Umbilical cord (tissue), 1 donor: ENCODE measurements at regions not wholly inside any gene's neighbourhood (a gene's known extent, or its start where the extent isn't known, plus 50 kb on each side); places are given as distances from the start of the nearest gene placed in this dataset.

Experiments
- DNase-seq: peaks from one replicate; pipeline ENCODE4 v3.0.0-alpha.2; 2015; ENCODE audit warnings: low spot score

DNA sequence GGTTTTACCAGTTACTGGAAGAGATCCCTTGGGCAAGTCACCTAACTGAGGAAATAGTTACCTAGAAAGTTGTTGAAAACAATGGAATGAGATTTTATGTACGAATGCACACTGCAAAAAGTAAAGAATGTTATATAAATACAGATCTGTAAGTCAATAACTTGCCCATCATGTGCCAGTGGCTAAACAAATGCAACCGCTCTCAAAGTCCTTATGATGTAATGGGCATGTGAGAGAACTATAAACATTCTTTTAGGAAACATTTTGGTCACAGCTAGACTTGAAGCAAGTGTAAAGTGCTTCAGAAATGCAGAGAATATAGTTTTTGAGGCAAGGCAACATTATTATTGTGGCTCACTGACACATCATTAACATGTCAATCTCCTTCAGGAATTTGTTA, 1044.5 kb downstream of the TUSC7 start:
- no peak for DNase-seq

DNA sequence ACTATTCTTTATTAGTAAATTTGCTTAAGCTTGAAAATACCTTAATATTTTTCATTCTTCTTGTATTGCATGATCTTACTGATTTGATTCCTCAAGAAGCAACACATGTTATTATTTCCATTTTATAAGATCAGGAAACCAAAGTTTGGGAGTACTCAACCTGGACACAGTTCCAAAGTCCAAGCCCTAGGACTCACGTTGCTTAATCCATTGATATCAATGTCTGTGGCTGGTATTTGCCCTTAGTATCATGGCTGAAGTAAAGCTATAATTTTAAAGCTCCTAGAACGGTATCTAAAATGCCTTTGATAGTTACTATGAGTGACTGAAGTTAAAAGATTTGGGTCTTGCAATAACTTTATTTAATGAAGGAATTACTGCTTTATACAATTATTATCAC, 1045.3 kb downstream of the TUSC7 start:
- DNase-seq, result no peak

DNA sequence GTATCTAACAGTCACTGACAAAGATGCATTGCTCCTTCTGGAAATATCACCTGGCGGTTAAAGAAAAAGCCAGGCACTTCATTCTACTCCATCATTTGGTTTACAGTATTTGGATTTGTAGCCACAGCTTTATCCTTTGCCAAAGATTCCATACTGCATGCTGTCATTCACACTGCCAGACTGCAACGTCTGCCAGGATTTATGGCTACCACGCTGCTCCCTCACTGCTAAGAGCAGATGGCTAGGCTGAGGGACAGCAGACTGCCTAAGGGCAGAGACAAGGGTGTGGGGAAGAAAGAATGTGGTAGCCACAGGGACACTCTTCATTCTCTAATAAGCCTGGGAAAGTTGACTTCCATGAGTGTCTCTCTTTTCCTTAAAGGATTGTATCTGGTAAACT, 1047.0 kb downstream of the TUSC7 start:
- DNase-seq, result no peak

DNA sequence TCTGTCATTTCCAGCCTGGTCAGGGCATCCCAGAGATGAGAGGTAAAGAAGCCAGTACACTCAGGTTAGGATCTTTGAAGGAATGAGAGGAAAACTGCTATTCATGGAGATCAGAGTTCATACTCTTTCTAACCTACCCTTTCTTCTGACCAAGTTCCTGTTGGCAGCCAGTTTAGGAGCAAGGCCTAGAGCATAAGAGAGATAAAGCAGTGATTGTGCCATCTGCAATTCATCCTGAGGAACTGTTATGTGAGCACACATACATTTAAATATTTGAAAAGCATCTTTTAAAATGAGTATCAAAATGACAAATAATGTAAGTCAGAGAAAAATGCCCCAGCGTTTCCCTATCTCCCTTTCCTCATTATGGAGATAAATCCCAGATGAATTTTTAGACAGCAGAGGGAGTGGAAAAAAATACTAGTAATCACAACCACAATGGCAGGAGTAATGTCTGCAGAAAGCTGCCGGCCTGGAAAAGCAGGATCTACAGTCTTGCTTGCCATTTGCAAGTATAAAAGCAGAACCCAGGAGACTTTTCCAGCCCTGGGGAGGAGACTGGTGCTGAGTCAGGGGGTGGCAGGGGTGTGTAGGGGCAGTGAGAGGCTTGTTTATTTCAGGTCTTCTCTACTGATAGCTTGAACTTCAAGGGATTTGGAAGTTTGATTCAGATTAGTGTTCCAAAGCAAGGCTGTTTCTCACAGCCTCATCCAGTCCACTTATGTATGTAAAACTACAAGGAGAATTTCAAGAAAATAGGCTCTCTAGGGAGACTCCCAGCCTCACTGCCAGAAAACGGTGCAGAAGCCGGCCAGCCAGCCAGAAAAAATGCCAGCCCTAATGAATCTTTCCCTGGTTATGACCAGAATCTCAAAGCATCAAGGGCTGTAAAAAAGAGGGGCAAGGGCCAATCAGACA, 1052.4 kb downstream of the TUSC7 start:
- peak; percentile 62 for DNase-seq

DNA sequence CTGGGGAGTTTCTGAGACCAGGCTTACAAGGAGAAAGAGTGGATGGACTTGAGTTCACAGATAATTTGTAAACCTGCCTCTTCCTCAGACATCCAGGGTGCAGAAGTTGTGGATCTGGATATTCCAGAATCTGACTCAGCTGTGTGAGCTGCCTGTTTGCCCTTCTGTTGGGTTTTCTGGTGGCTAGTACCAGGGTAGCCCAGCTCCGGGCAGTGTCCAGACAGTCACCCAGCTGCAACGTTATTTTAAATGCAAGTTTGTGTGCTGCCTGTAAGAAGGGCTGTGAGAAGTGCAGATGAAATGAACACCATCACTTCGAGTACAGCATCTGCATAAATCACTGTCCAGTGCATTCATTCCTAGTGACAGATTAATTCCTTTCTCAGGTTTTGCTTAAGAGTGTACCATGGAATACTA, 1053.0 kb downstream of the TUSC7 start:
- no peak for DNase-seq

GRCh38 chr3:117763561-117763960, 1054.0 kb downstream of the TUSC7 start:
- no peak for DNase-seq

DNA sequence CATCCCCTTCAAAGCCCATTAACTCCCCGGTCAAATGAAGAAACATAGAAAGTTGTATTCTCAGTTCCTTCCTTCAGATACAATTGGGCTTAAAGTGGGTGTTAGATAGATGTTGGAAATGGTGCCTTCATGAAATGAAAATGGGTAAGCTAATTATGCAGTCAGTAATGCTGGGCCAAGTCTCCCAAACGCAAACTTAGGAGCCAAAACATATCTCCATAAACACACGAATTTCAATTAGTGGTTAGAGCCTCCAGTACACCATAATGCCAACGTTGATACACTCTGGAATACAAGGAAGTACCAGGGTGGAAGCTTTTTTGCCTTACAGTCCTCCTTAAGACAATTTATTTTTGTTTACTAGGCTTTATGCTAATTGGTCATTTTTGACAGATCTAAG, 1059.0 kb downstream of the TUSC7 start:
- no peak for DNase-seq

DNA sequence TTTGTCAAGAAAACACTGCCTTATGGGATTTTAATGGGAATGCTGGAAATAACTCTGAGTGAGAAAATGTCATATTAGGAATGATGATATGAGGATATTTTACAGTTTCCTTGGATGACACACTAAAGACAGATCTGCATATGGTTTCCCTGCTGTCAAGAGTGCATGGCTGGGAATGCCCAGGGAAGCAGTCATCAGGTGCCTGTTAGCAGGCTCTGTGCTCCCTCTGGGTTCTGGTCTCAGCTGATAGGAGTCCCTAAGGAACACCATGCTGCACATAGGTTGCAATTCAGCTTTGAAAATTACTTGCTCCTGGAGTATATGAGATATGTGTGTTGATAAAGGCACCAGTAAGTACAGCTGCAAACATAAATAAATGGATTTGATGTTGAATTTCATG, 1064.6 kb downstream of the TUSC7 start:
- no peak for DNase-seq

- DNase-seq, result no peak
These were observed 1076.8 kb downstream of the TUSC7 start for GRCh38 chr3:117786349-117786748.

DNA sequence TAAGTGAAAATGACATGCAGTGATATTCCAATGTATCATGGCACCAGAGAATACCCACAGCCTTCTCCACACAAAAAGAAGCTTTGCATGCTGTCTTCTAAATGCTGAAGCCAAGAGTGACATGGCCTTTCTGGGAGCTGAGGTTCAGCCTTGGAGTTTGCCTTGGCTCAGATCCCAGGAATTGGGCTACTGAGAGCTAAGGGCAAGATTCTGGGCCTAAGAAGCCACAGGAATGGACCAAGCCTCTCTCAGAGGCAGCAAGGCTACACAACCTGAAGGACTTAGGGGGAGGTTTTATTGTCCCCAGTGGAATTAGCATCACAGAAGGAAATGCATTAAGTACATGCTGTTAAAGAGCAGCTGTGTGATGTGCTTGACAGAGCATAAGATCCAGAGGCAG, 1078.5 kb downstream of the TUSC7 start:
- peak; percentile 35 for DNase-seq

- DNase-seq, result no peak
These were observed 1078.9 kb downstream of the TUSC7 start for GRCh38 chr3:117788506-117788905.

GRCh38 chr3:117790235-117790987, 1080.8 kb downstream of the TUSC7 start:
- DNase-seq, result peak; percentile 11

DNA sequence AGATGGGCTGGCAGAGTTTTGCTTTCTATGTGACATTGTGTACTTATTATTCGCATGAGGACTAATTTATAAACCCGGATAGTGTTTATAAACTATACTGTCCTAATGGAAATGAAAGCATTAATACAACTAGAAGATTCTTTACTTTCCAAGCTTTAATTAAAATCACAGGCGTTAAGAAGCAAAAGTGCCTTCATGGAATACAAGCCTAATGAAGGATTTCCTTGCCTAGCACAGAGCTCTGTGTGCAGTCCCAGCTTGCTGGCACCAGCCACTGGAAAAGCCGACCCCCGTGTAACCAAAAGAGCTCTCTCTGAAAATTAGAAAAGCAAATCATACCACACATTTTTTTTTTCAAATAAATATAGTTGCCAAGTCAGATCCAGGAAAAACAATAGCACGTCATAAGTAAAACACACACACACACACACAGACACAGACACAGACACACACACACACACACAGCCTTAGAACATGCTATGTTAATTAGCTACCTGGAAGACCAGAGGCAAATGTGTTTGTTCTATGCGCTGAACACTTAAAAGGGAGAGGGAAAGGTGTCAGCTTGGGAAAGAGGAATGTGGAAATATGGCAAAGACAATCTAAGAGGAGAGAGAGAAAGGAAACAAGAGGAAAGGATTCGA, 1084.2 kb downstream of the TUSC7 start:
- DNase-seq, result no peak

GRCh38 chr3:117798221-117798620, 1088.6 kb downstream of the TUSC7 start:
- no peak for DNase-seq

DNA sequence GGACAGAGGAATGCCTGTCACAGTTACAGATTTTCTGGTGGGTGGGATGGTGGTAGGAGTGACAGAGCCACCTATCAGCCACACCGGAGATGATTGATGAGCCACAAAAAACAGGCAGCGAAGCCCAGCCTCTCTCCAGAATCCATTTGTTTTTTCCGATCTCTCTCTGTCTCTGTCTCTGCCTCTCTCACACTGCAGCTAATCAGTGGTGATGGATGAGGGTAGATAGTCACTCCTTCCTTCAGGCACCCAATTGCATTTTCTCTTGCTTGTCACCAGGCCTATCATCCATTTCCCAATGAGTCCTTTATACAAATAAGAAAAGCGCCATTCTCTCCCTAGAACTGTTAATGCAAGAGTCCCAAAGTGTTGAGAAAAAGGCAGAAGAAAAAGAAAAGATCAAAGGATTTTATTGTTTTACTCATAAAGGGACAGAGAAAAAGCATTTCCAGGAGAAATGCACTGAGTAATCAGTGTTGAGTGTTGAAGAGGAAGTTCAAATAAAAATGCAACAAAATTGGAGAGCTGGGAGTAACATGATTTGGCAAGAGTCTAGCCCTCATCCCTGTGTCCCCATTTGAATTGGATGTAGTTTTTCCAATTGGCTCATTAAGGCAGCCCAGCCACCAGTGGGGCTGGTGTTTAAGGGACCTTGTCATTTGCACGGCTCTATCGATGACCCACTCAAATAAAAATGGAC, 1089.3 kb downstream of the TUSC7 start:
- no peak for DNase-seq

GRCh38 chr3:117799387-117799735, 1089.8 kb downstream of the TUSC7 start:
- no peak for DNase-seq

DNA sequence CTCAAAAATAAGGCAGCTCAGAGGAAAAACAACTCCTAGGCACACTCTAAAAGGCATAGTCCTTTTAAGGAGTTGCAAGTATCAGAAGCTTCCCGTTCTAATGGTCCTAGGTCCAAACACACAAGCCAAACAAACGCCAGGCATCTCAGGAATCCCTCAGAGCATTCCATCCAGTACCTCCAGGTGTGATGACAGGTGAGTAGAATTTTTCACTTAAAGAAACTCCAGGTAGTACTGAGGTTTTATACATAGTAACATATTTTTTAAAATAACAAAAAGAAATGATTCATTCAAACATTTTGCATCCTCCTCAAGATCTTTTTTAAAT, 1092.3 kb downstream of the TUSC7 start:
- DNase-seq, result no peak

DNA sequence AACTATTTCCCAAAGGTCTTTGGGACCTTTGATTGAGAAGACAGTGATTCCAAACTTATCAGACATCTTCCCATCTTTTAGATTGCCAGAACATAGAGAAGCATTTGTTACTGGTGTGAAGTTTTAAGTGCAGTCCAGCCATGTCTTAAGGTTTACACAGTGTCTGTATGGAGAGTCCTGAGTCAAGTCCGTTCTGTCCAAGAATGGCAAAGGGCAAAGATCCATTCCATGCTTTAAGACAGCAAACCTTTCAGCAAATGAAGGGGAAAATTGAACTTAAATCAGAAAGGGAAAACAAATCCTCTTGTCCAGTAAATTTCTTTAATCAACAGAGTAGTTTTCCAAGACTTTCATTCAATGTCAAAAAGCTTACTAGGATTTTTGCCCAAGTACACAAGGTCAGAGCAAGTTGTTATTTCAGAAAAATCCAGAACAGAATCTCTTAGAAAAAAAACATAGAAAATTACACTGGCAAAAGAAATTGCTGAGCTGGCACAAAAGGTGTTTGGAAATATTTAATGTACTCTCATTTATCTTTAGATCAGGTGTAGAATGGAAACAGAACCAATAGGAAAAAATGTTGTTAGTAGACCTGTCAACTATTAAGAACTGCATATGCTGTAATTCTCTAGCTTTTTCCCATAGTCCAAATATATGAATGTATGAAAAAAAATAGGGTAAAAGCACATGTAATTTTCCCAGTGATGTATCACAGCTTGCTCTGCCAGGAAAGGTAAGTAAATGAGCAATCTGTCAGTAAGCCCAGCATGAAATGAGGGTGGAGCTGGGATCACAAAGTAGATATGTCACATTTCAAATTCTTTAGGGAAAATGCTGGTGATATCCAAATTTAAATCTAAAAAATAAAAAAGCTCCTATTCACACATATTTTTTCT, 1099.9 kb downstream of the TUSC7 start:
- no peak for DNase-seq

DNA sequence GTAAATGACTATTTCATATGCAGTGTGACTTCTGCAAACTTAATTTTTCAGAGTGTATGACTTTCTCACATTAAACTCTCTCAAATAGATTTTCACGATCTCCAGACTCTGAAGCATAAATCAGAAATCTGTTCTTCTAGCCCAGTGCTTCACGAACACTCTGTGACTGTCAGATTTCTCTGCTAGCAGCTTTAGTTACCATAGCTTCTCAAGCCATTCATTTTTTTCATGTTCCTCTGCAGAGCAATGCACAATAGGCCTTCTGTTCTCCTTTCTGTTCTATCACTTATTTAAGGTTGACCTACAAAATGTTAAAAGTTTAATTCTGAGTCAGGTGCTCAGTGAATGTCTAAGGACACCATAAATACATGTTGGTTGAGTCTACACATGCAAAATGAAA, 1102.2 kb downstream of the TUSC7 start:
- no peak for DNase-seq

DNA sequence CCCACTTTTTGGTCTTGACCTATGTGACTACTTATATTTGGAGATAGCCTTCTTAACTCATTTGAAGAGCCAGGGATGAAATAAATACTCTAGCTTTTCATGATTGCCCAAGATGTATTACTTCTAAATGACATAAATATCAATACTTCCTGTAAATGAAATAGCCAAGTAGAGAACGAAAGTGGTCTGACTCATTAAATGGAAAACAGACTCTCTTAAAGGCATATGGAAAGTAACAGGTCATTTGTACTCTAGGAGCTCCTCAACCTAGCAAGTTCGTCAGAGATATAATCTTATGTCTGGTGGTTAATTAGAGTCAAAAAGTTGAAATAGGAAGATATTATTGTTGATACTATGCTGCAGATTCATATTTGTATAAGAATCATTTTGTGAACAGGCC, 1105.4 kb downstream of the TUSC7 start:
- no peak for DNase-seq

DNA sequence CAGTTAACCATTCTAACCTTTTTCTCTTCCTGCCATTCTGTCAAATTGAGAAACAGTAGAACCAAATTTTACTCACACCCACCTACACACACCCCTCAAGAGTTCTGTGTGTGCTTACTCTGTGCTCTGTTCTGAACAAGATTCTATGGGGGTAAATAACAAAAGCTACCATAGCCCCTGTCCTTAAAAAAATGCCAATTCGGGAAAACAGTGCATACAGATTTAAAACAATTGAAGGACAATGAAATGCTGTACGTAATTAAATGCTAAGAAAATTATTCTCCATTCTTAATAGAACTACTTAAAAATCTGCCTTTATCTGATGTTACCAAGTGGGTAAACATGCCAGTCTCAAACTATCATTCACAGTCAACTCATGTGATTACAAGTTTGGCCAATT, 1107.5 kb downstream of the TUSC7 start:
- DNase-seq, result no peak
